ENCODE measurements at regions not wholly inside any gene's neighbourhood (a gene's known extent, or its start where the extent isn't known, plus 50 kb on each side); places are given as distances from the start of the nearest gene placed in this dataset.

- Histone ChIP-seq H3K36me3 (ENCODE audit: control insufficient read depth, insufficient read depth, low read length) (no peaks in the 10 kb centered on the region), H3K27me3 (replicated peaks; ENCODE audit: control insufficient read depth, insufficient read depth, low read length) (no peaks in the 10 kb centered on the region), H3K4me3 (replicated peaks; ENCODE audit: low read depth, low read length) (no peak overlapping the region)
- no peak for DNase-seq (ENCODE audit: extremely low read depth, insufficient read length)
- TF ChIP-seq, protein P1, sequence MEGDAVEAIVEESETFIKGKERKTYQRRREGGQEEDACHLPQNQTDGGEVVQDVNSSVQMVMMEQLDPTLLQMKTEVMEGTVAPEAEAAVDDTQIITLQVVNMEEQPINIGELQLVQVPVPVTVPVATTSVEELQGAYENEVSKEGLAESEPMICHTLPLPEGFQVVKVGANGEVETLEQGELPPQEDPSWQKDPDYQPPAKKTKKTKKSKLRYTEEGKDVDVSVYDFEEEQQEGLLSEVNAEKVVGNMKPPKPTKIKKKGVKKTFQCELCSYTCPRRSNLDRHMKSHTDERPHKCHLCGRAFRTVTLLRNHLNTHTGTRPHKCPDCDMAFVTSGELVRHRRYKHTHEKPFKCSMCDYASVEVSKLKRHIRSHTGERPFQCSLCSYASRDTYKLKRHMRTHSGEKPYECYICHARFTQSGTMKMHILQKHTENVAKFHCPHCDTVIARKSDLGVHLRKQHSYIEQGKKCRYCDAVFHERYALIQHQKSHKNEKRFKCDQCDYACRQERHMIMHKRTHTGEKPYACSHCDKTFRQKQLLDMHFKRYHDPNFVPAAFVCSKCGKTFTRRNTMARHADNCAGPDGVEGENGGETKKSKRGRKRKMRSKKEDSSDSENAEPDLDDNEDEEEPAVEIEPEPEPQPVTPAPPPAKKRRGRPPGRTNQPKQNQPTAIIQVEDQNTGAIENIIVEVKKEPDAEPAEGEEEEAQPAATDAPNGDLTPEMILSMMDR (IDR thresholded peaks at IDR 0.05; ENCODE audit: insufficient read depth, low read length, poor library complexity, severe bottlenecking), result no peak
Measured at GRCh38 chr3:95588473-95588872, 1225.9 kb upstream of the EPHA6 start.

- TF ChIP-seq, protein P1 (IDR thresholded peaks at IDR 0.05; ENCODE audit: insufficient read depth, low read length, poor library complexity, severe bottlenecking), result no peak
- Histone ChIP-seq H3K27me3 (replicated peaks; ENCODE audit: control insufficient read depth, insufficient read depth, low read length) (no peaks in the 10 kb centered on the region), H3K36me3 (ENCODE audit: control insufficient read depth, insufficient read depth, low read length) (no peaks in the 10 kb centered on the region), H3K4me3 (replicated peaks; ENCODE audit: low read depth, low read length) (no peak overlapping the region)
- no peak for DNase-seq (ENCODE audit: extremely low read depth, insufficient read length)
Measured at GRCh38 chr3:95595416-95596075, 1218.8 kb upstream of the EPHA6 start.

- DNase-seq (ENCODE audit: extremely low read depth, insufficient read length), result no peak
- H3K4me3 ChIP-seq (replicated peaks; ENCODE audit: low read depth, low read length), result no peak overlapping the region
- H3K27me3 ChIP-seq (replicated peaks; ENCODE audit: control insufficient read depth, insufficient read depth, low read length), result no peaks in the 10 kb centered on the region
- TF ChIP-seq, protein P1 (IDR thresholded peaks at IDR 0.05; ENCODE audit: insufficient read depth, low read length, poor library complexity, severe bottlenecking), result no peak
- no peaks in the 10 kb centered on the region for H3K36me3 ChIP-seq (ENCODE audit: control insufficient read depth, insufficient read depth, low read length)
Measured at GRCh38 chr3:95607926-95608325, 1206.5 kb upstream of the EPHA6 start.

DNA sequence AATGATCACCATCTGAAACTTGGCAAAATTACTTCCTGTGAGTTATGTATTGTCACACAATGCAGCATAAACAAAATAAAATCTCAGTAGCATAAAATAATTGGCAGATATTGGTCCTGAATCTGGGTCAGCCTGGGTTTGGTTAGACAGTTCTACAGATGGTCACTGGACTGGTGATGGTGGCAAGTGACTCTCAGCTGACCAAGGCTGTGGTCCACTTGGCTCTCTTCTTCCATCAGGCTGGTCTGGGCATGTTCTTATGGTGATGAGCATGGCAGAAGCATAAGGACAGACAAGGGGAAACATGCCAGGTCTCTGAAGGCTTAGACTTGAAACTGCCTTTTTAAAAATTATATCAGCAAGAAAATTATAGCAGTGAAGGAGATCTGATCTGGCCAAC is 1205.0 kb upstream of the EPHA6 start:
- no peaks in the 10 kb centered on the region for H3K27me3 ChIP-seq (replicated peaks; ENCODE audit: control insufficient read depth, insufficient read depth, low read length)
- TF ChIP-seq, protein P1 (IDR thresholded peaks at IDR 0.05; ENCODE audit: insufficient read depth, low read length, poor library complexity, severe bottlenecking), result no peak
- H3K4me3 ChIP-seq (replicated peaks; ENCODE audit: low read depth, low read length), result no peak overlapping the region
- no peaks in the 10 kb centered on the region for H3K36me3 ChIP-seq (ENCODE audit: control insufficient read depth, insufficient read depth, low read length)
- no peak for DNase-seq (ENCODE audit: extremely low read depth, insufficient read length)

DNA sequence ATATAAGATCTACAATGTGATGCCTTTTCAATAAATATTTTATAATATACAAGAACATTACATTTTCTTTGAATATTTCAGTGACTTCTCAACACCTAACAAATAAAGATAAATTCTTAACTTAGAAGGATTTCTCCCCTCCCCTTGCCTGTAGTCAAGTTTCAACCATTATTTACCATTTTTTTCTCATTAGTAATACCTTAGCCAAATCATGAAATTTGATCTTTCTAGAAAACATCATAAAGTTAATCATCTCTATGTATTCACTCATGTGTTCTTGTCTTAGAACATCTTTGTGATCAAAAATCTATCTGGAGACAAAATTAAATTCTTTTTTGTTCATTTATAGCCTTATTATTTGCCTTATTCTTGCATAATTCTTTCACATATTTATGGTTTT is 1201.8 kb upstream of the EPHA6 start:
- Histone ChIP-seq H3K4me3 (replicated peaks; ENCODE audit: low read depth, low read length) (no peak overlapping the region), H3K36me3 (ENCODE audit: control insufficient read depth, insufficient read depth, low read length) (no peaks in the 10 kb centered on the region), H3K27me3 (replicated peaks; ENCODE audit: control insufficient read depth, insufficient read depth, low read length) (no peaks in the 10 kb centered on the region)
- no peak for DNase-seq (ENCODE audit: extremely low read depth, insufficient read length)
- TF ChIP-seq, protein P1 (IDR thresholded peaks at IDR 0.05; ENCODE audit: insufficient read depth, low read length, poor library complexity, severe bottlenecking), result no peak

- H3K4me3 ChIP-seq (replicated peaks; ENCODE audit: low read depth, low read length), result no peak overlapping the region
- H3K27me3 ChIP-seq (replicated peaks; ENCODE audit: control insufficient read depth, insufficient read depth, low read length), result no peaks in the 10 kb centered on the region
- TF ChIP-seq, protein P1 (IDR thresholded peaks at IDR 0.05; ENCODE audit: insufficient read depth, low read length, poor library complexity, severe bottlenecking), result no peak
- no peaks in the 10 kb centered on the region for H3K36me3 ChIP-seq (ENCODE audit: control insufficient read depth, insufficient read depth, low read length)
- no peak for DNase-seq (ENCODE audit: extremely low read depth, insufficient read length)
Measured at GRCh38 chr3:95613993-95614392, 1200.4 kb upstream of the EPHA6 start.
